Activated CD4-positive, alpha-beta memory T cell treated with anti-CD3 and anti-CD28 coated beads for 36 hours (primary cell): ENCODE measurements at regions not wholly inside any gene's neighbourhood (a gene's known extent, or its start where the extent isn't known, plus 50 kb on each side); places are given as distances from the start of the nearest gene placed in this dataset.

ENCODE experiments used
- CTCF ChIA-PET: fragments of 350-600 bp; sonication (Branson Sonifier 250); formaldehyde crosslinking; loops from one replicate; lab custom pipeline; 2021; ENCODE audit warnings: antibody characterized with exemption, inconsistent platforms; lab: Charles Lee
- POLR2A ChIA-PET: fragments of 350-600 bp; sonication (Branson Sonifier 250); formaldehyde crosslinking; loops from one replicate; lab custom pipeline; 2021; ENCODE audit warnings: antibody characterized with exemption; lab: Charles Lee
- DNase-seq: peaks from one replicate; pipeline ENCODE4 v3.0.0-alpha.2; 2020
- H3K27ac Mint-ChIP-seq: one replicate; pipeline ENCODE4 v1.8.0; 2021; ENCODE audit warnings: mixed read lengths
- H3K27me3 Mint-ChIP-seq: one replicate; pipeline ENCODE4 v1.8.0; 2021; ENCODE audit warnings: mixed read lengths
- H3K36me3 Mint-ChIP-seq: one replicate; pipeline ENCODE4 v1.8.0; 2021; ENCODE audit warnings: mixed read lengths
- H3K4me1 Mint-ChIP-seq: one replicate; pipeline ENCODE4 v1.8.0; 2021; ENCODE audit warnings: low read depth, mixed read lengths
- H3K4me3 Mint-ChIP-seq: one replicate; pipeline ENCODE4 v1.8.0; 2021; ENCODE audit warnings: mild to moderate bottlenecking, mixed read lengths
- H3K9me3 Mint-ChIP-seq: one replicate; pipeline ENCODE4 v1.8.0; 2021; ENCODE audit warnings: mixed read lengths
- intact Hi-C: fragments of 100-400 bp; cut with micrococcal nuclease; formaldehyde crosslinking; loops from one replicate; pipeline ENCODE4 v1.15.1; 2023

- no peak for DNase-seq
- Mint-ChIP-seq H3K27me3 (peaks cover 5% of the 10 kb centered on the region), H3K9me3 (no peaks in the 10 kb centered on the region), H3K4me3 (no peak overlapping the region), H3K4me1 (no peaks in the 10 kb centered on the region), H3K27ac (no peak overlapping the region), H3K36me3 (no peaks in the 10 kb centered on the region)
- intact Hi-C loops, result no loop called here
- ChIA-PET CTCF (no interaction called here), POLR2A (no interaction called here)
Observed at GRCh38 chr2:240324312-240325015, 111.0 kb upstream of the GPC1 start.

- DNase-seq, result no peak
- intact Hi-C loops, result no loop called here
Observed at GRCh38 chr2:240325016-240326007, 110.2 kb upstream of the GPC1 start.

GRCh38 chr2:240326246-240326645 lies 109.2 kb upstream of the GPC1 start:
- H3K4me3 Mint-ChIP-seq, result no peak overlapping the region
- H3K36me3 Mint-ChIP-seq, result no peaks in the 10 kb centered on the region
- no peak for DNase-seq
- POLR2A ChIA-PET, result no interaction called here
- CTCF ChIA-PET, result no interaction called here
- no peak overlapping the region for H3K27ac Mint-ChIP-seq
- no peaks in the 10 kb centered on the region for H3K4me1 Mint-ChIP-seq
- H3K27me3 Mint-ChIP-seq, result peaks cover 6% of the 10 kb centered on the region
- intact Hi-C loops, result no loop called here
- H3K9me3 Mint-ChIP-seq, result peaks cover 6% of the 10 kb centered on the region

More at GRCh38 chr2:240325016-240326007, 110.2 kb upstream of the GPC1 start:
- peaks cover 5% of the 10 kb centered on the region for H3K27me3 Mint-ChIP-seq
- no peak overlapping the region for H3K4me3 Mint-ChIP-seq
- ChIA-PET POLR2A (no interaction called here), CTCF (no interaction called here)
- H3K36me3 Mint-ChIP-seq, result no peaks in the 10 kb centered on the region
- no peak overlapping the region for H3K27ac Mint-ChIP-seq
- no peaks in the 10 kb centered on the region for H3K9me3 Mint-ChIP-seq
- H3K4me1 Mint-ChIP-seq, result no peaks in the 10 kb centered on the region

- Mint-ChIP-seq H3K27ac (no peak overlapping the region), H3K9me3 (peaks cover 12% of the 10 kb centered on the region), H3K27me3 (peaks cover 6% of the 10 kb centered on the region), H3K4me1 (no peaks in the 10 kb centered on the region), H3K4me3 (no peak overlapping the region), H3K36me3 (no peaks in the 10 kb centered on the region)
- ChIA-PET CTCF (no interaction called here), POLR2A (no interaction called here)
- no peak for DNase-seq
- intact Hi-C loops, result no loop called here
Observed at GRCh38 chr2:240326886-240327285, 108.6 kb upstream of the GPC1 start.

- no peak overlapping the region for H3K27ac Mint-ChIP-seq
- no peaks in the 10 kb centered on the region for H3K4me1 Mint-ChIP-seq
- H3K9me3 Mint-ChIP-seq, result peaks cover 18% of the 10 kb centered on the region
- DNase-seq, result no peak
- H3K36me3 Mint-ChIP-seq, result no peaks in the 10 kb centered on the region
- ChIA-PET CTCF (no interaction called here), POLR2A (no interaction called here)
- peaks cover 8% of the 10 kb centered on the region for H3K27me3 Mint-ChIP-seq
- no peak overlapping the region for H3K4me3 Mint-ChIP-seq
- intact Hi-C loops, result no loop called here
Observed at GRCh38 chr2:240327566-240327965, 107.9 kb upstream of the GPC1 start.

GRCh38 chr2:240328526-240328925 lies 106.9 kb upstream of the GPC1 start:
- Mint-ChIP-seq H3K36me3 (no peaks in the 10 kb centered on the region), H3K27me3 (peaks cover 10% of the 10 kb centered on the region), H3K4me1 (no peaks in the 10 kb centered on the region), H3K4me3 (no peak overlapping the region), H3K9me3 (peaks cover 18% of the 10 kb centered on the region), H3K27ac (no peak overlapping the region)
- CTCF ChIA-PET, result no interaction called here
- intact Hi-C loops, result no loop called here
- DNase-seq, result no peak
- POLR2A ChIA-PET, result no interaction called here

GRCh38 chr2:240329116-240329665 lies 106.3 kb upstream of the GPC1 start:
- Mint-ChIP-seq H3K27me3 (peaks cover 10% of the 10 kb centered on the region), H3K4me3 (no peak overlapping the region), H3K36me3 (no peaks in the 10 kb centered on the region), H3K9me3 (peaks cover 18% of the 10 kb centered on the region), H3K27ac (no peak overlapping the region), H3K4me1 (no peaks in the 10 kb centered on the region)
- no peak for DNase-seq
- ChIA-PET CTCF (no interaction called here), POLR2A (no interaction called here)
- intact Hi-C loops, result no loop called here

- no peaks in the 10 kb centered on the region for H3K4me1 Mint-ChIP-seq
- H3K9me3 Mint-ChIP-seq, result peaks cover 18% of the 10 kb centered on the region
- H3K27ac Mint-ChIP-seq, result no peak overlapping the region
- DNase-seq, result no peak
- no peaks in the 10 kb centered on the region for H3K36me3 Mint-ChIP-seq
- H3K27me3 Mint-ChIP-seq, result peaks cover 13% of the 10 kb centered on the region
- ChIA-PET CTCF (no interaction called here), POLR2A (no interaction called here)
- no peak overlapping the region for H3K4me3 Mint-ChIP-seq
- intact Hi-C loops, result no loop called here
Observed at GRCh38 chr2:240329778-240330177, 105.7 kb upstream of the GPC1 start.

GRCh38 chr2:240333985-240334384 lies 101.5 kb upstream of the GPC1 start:
- DNase-seq, result no peak
- Mint-ChIP-seq H3K4me1 (no peaks in the 10 kb centered on the region), H3K27me3 (peaks cover 30% of the 10 kb centered on the region), H3K9me3 (peaks cover 18% of the 10 kb centered on the region), H3K36me3 (no peaks in the 10 kb centered on the region), H3K4me3 (no peak overlapping the region), H3K27ac (no peak overlapping the region)
- ChIA-PET POLR2A (no interaction called here), CTCF (no interaction called here)
- intact Hi-C loops, result no loop called here

GRCh38 chr2:240335061-240335460 lies 100.4 kb upstream of the GPC1 start:
- ChIA-PET POLR2A (no interaction called here), CTCF (no interaction called here)
- H3K27ac Mint-ChIP-seq, result no peak overlapping the region
- H3K36me3 Mint-ChIP-seq, result no peaks in the 10 kb centered on the region
- peaks cover 30% of the 10 kb centered on the region for H3K27me3 Mint-ChIP-seq
- intact Hi-C loops, result no loop called here
- no peaks in the 10 kb centered on the region for H3K4me1 Mint-ChIP-seq
- DNase-seq, result no peak
- H3K9me3 Mint-ChIP-seq, result peaks cover 18% of the 10 kb centered on the region
- no peak overlapping the region for H3K4me3 Mint-ChIP-seq

GRCh38 chr2:240336820-240337427 lies 98.5 kb upstream of the GPC1 start:
- Mint-ChIP-seq H3K4me3 (no peak overlapping the region), H3K9me3 (peaks cover 6% of the 10 kb centered on the region), H3K36me3 (no peaks in the 10 kb centered on the region), H3K4me1 (no peaks in the 10 kb centered on the region), H3K27ac (no peak overlapping the region), H3K27me3 (peaks cover 31% of the 10 kb centered on the region)
- no peak for DNase-seq
- intact Hi-C loops, result no loop called here
- ChIA-PET CTCF (no interaction called here), POLR2A (no interaction called here)

GRCh38 chr2:240338274-240338673 lies 97.2 kb upstream of the GPC1 start:
- ChIA-PET CTCF (no interaction called here), POLR2A (no interaction called here)
- no peak for DNase-seq
- H3K9me3 Mint-ChIP-seq, result no peaks in the 10 kb centered on the region
- H3K4me1 Mint-ChIP-seq, result no peaks in the 10 kb centered on the region
- no peak overlapping the region for H3K4me3 Mint-ChIP-seq
- peaks cover 26% of the 10 kb centered on the region for H3K27me3 Mint-ChIP-seq
- H3K27ac Mint-ChIP-seq, result no peak overlapping the region
- intact Hi-C loops, result no loop called here
- H3K36me3 Mint-ChIP-seq, result no peaks in the 10 kb centered on the region
